ENCODE measurements at regions not wholly inside any gene's neighbourhood (a gene's known extent, or its start where the extent isn't known, plus 50 kb on each side); places are given as distances from the start of the nearest gene placed in this dataset.

GRCh38 chr18:22545066-22545760, 127.5 kb upstream of the CTAGE1 start:
- no peak for DNase-seq

- no peak for DNase-seq
These were observed 129.3 kb upstream of the CTAGE1 start for GRCh38 chr18:22546905-22547570.

GRCh38 chr18:22547807-22548561, 130.3 kb upstream of the CTAGE1 start:
- no peak for DNase-seq

- no peak for DNase-seq
These were observed 131.7 kb upstream of the CTAGE1 start for GRCh38 chr18:22549260-22549937.

GRCh38 chr18:22550366-22550765, 132.7 kb upstream of the CTAGE1 start:
- no peak for DNase-seq

- no peak for DNase-seq
These were observed 133.1 kb upstream of the CTAGE1 start for GRCh38 chr18:22550861-22551260.

- DNase-seq: no peak
These were observed 133.9 kb upstream of the CTAGE1 start for GRCh38 chr18:22551536-22552151.

- DNase-seq: no peak
These were observed 134.5 kb upstream of the CTAGE1 start for GRCh38 chr18:22552254-22552653.

- no peak for DNase-seq
These were observed 135.3 kb upstream of the CTAGE1 start for GRCh38 chr18:22552899-22553460.

GRCh38 chr18:22556222-22557167, 138.8 kb upstream of the CTAGE1 start:
- DNase-seq: peak in 1 of 3 experiments; percentile 12

GRCh38 chr18:22557168-22557941, 139.6 kb upstream of the CTAGE1 start:
- DNase-seq: no peak

- DNase-seq: peak in 2 of 3 experiments; percentile 3 to 22
These were observed 141.2 kb upstream of the CTAGE1 start for GRCh38 chr18:22558945-22559385.

- peak in 2 of 3 experiments; percentile 40 to 50 for DNase-seq
These were observed 141.9 kb upstream of the CTAGE1 start for GRCh38 chr18:22559414-22560274.

GRCh38 chr18:22560275-22560610, 142.5 kb upstream of the CTAGE1 start:
- no peak for DNase-seq

- DNase-seq: no peak
These were observed 143.1 kb upstream of the CTAGE1 start for GRCh38 chr18:22560797-22561196.

GRCh38 chr18:22563164-22563583, 145.5 kb upstream of the CTAGE1 start:
- DNase-seq: peak; percentile 25 to 62 (median 29)

GRCh38 chr18:22564036-22564435, 146.3 kb upstream of the CTAGE1 start:
- no peak for DNase-seq

- DNase-seq: no peak
These were observed 149.1 kb upstream of the CTAGE1 start for GRCh38 chr18:22566703-22567420.

GRCh38 chr18:22567794-22568193, 150.1 kb upstream of the CTAGE1 start:
- DNase-seq: no peak

Data from NCI-H1417 (cell line).